ENCODE measurements at regions not wholly inside any gene's neighbourhood (a gene's known extent, or its start where the extent isn't known, plus 50 kb on each side); places are given as distances from the start of the nearest gene placed in this dataset.

DNA sequence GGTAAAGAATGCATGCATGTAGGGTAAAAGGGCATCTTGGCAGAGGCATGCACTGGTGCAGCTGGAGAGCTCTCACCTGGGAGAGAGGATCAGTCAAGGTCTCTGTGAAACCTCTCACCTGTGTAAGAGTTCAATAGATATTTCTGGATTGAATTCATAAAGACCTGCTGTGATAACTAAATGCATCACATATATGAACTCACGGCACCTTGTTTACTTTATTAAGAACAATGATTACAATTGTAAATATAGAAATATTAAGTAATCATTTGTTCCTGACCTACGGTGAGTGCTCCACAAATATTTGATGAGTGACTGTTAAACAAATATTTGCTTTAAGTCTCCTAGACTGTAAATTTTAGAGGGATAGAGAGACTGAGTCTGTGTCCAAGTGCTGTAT lies 85.9 kb upstream of the PAQR3 start:
- DNase-seq (ENCODE audit: low read depth, low spot score), result no peak

DNA sequence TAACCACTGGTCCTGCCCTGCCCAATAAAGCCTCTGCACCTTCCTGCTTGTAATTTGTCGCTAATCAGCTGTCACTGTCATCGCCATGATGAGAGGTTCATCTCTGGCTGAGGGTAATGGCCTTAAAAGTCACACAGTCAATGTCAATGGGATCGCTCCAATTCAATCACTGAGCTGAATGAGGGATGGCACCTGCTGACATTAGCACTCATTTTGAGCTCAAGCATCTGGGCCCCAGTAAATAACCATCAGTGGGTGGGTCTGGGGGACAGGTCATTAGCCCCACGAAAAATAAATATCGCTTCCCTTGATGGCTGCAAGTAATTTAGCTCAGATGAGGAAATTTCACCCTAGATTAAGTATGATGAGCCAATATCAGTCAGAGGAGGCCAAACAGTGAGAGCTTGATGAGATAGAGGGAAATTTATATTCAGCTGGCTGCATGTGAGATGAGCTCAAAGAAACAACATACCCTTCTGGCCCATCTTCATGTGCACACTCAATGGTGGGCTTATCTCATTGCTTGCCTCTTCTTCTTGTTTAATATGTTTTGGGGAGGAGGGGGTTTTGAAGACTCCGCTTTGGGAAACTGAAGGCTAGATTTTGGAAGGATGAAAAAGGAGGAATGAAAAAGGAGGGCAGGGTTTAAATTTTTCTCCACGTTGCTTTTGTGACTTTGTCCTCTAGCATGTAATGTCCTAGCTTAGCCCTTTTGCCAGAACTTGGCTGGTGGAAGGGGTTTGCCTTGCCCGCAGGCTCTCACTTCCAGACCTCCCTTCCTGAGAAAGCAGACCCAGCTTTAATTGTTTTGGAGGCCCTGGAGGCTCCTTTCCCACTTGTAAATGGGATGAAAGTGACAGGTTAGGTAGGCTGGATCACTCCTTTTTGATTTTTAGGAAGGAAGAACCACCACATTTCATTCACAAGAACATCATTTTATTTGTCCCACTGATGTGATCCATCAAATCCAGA lies 84.8 kb upstream of the PAQR3 start:
- no peak for DNase-seq (ENCODE audit: low read depth, low spot score)

DNA sequence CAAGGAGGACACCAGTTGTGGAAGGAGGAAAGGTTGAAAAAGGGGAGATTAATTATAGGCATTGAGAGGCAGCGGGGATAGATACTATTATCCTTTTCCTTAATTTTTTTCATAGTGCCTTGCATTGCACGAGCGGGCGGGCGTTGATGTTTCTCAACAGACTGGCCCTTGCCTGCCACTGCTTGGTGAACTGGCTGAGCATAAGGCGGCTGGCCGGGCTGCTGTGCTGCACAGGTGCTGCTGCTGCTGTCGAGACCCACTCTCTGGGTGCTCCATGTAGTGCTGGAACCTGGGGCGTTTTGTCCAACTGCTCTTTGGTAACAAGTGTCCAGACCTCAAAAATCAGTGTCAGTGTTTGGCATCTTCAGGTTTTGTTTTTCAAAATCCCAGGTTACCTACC lies 83.3 kb upstream of the PAQR3 start:
- DNase-seq (ENCODE audit: low read depth, low spot score), result no peak

DNA sequence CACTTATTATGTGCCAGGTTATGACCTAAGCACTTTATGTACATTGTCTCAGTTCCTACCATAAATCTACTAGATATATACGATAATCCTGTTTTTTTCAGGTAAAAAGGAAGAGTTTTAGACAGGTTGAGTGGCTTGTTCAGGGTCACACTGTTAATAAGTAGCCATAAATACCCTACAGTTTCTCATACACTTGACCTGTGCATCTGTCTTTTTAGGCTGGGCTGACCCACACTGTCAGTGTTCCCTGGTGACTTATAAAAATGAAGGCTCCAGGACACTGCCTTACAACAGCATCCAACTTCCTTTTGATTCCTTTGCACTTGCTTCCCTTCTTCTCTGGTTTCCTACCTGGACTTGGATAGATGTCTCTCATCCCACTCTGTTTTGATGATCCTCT lies 78.2 kb upstream of the PAQR3 start:
- DNase-seq (ENCODE audit: low read depth, low spot score), result no peak

DNA sequence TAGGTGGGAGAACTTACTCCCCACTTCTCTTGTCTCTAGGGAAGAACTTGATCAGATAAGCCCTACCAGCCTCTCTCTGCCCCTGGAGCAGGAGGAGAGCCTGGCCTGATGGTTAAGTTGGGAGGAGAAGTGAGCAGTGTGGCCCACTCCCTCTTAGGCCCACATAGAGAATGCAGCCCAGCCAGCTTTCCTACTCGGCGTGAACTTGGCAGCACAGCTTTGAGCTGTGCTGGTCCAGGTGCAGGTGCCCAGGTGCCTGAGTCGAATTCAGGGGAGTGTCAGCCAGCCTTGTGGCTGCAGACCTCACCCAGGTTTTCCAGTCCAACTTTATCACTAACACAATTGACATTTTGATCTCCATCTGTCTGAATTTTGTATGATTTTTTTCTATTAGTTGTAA lies 77.6 kb upstream of the PAQR3 start:
- no peak for DNase-seq (ENCODE audit: low read depth, low spot score)

DNA sequence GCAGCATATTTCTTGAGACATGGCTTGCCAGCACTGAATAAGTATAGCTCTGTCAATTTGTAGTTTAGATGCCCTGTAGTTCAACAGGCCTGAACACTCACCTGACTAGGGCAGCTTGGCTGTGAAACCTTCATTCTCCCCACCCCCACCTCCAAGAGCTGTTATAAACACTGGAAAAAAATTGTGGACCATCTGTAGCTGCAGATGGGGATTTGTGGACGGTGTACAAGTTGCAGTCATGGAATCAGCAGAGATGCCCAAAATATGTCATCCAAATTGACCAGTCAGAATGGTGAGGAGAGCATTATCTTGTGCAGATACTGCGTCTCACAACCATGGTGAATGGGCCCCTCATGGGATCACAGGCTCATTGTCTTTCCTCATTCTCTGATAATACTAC lies 76.2 kb upstream of the PAQR3 start:
- no peak for DNase-seq (ENCODE audit: low read depth, low spot score)

DNA sequence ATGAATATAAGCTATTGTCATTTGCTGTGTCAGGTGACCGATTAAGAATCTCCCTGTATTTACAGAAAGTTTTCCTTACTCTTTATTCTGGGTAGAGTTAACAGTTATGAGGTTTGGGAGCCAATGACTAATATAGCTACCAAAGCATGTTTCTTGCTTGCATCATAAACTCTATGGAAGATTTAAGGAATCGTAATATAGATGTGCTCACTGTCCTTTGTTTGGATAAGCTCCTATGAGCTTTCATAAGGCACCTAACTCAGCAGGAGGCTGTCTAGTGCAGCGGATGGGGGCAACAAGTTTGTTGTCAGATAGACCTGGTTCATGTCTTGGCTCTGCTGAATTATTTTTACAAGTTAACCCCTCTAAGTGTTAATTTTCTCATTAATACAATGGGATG lies 75.0 kb upstream of the PAQR3 start:
- no peak for DNase-seq (ENCODE audit: low read depth, low spot score)

DNA sequence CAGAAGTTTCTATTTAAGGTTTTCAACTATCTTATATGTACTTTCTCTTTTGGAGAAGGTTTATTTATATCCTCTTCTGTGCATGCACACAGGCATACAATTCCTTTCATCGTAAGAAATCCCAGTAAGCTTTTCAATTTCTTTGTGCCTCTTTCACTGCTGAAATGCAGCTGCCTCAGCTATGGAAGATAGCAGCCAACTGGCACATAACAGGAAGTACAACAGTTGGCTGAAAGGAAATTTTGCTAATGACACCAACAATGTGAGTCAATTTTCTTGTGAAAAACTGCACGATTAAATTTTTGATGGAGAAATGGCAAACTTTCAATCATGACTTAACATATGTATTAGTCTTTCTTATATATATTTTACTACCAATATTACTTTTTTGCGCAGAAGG lies 74.5 kb upstream of the PAQR3 start:
- no peak for DNase-seq (ENCODE audit: low read depth, low spot score)

DNA sequence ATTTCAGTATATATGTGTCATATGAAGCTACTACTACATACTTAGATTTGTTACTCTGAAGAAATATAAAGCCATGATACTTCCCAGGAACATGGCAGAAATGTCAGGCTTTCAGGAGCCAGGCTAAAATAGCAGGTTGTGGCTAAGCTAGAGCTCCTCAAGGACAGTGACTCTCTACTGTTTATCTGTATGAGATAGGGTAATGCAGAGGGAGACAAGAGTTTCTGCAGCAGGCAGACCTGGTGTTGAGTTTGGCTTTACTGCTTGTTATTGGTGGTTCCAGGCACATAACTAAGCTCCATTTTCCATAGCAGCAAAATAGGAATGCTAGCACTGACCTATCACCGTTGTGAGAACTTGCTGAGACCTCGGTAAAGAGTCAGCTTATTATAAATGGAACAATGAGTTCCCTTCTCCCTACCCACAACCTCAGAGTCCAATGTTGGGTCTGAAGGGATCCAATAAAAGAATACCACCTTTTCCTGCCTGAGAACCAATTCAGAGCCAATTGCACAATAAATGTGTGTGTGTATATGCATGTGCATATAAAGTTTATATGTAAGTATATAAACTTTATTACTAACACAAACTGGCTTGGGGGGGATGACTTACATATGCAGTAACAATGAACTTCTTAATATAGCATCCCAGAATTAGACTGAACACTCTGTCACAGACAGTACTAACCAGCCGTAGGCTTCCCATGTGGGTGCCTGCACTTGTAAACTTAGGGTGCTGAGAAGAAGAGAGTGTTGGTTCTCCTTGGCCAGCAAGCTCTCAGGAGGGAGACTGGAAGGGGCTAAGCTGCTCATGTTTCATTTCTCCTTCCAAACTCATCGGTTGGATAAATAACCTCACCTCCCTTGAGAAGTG lies 51.9 kb upstream of the PAQR3 start:
- DNase-seq (ENCODE audit: low read depth, low spot score), result no peak

DNA sequence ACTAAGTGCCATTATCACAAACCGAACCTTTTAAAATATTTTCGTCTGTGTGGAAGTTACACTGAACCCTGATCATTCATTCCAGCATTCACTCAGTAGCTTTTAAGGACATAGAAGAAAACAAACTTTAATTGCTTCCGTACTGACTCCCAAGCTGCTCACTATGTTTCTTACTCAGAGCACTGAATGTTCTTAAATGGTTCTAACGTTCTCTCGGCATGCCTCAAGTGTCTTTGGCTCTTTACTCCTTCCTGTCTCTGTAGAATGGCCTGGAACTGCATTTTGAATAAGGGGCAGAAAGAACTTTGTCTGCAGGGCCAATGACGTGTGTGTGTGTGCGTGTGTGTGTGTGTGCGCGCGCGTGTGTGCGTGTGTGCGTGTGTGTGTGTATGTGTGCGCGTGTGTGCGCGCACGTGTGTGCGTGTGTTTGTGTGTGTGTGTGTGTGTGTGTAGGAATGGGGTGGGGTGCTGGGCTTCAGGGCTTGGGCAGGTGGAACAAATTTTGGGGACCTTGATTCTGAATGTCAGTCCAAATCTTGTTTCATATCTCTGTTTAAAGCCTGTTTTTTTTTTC lies 50.5 kb upstream of the PAQR3 start:
- no peak for DNase-seq (ENCODE audit: low read depth, low spot score)
